CD14-positive monocyte (primary cell): ENCODE measurements at regions not wholly inside any gene's neighbourhood (a gene's known extent, or its start where the extent isn't known, plus 50 kb on each side); places are given as distances from the start of the nearest gene placed in this dataset.

Source experiments
- DNase-seq, 3 donors: peaks; one replicate each; pipeline ENCODE4 v3.0.0-alpha.2; 2011 to 2022
- H2AFZ ChIP-seq: 2 replicates; pipeline ENCODE4 v1.6.0; 2012; ENCODE audit warnings: mild to moderate bottlenecking, low read depth, low read length, inconsistent platforms; ENCODE audit not compliant: insufficient read depth, poor library complexity, severe bottlenecking
- H3K27ac ChIP-seq, 2 donors: 1 replicate in 1 of 2; 2 replicates in 1 of 2; pipeline ENCODE4 v1.5.1; 2012 to 2013; ENCODE audit warnings: low read length in 2 of 2, control low read depth in 1 of 2, inconsistent platforms in 1 of 2, low read depth in 1 of 2, mild to moderate bottlenecking in 1 of 2
- H3K27me3 ChIP-seq, 2 donors: one replicate each; pipeline versions ENCODE4 v1.6.0 to v1.6.1; 2011 to 2013; ENCODE audit warnings: low read length in 2 of 2; ENCODE audit not compliant: control insufficient read depth in 2 of 2, insufficient read depth in 2 of 2
- H3K36me3 ChIP-seq, 2 donors: replicated peaks in 1 of 2; 1 replicate in 1 of 2; 2 replicates in 1 of 2; pipeline versions ENCODE4 v1.5.1 to v1.6.1; 2012 to 2013; ENCODE audit warnings: low read length in 2 of 2, control low read depth in 1 of 2, inconsistent platforms in 1 of 2, mild to moderate bottlenecking in 1 of 2; ENCODE audit not compliant: insufficient read depth in 2 of 2, control insufficient read depth in 1 of 2
- H3K4me1 ChIP-seq, 2 donors: 1 replicate in 1 of 2; 2 replicates in 1 of 2; pipeline versions ENCODE4 v1.5.1 to v1.6.1; 2012 to 2013; ENCODE audit warnings: low read length in 2 of 2, control low read depth in 1 of 2, inconsistent platforms in 1 of 2, mild to moderate bottlenecking in 1 of 2, moderate library complexity in 1 of 2; ENCODE audit not compliant: insufficient read depth in 2 of 2, control insufficient read depth in 1 of 2
- H3K4me2 ChIP-seq: replicated peaks from 2 replicates; pipeline ENCODE3; 2012; ENCODE audit warnings: low read length, moderate library complexity, mild to moderate bottlenecking; ENCODE audit not compliant: poor library complexity, severe bottlenecking; ENCODE audit errors: extremely low read depth
- H3K4me3 ChIP-seq, 3 experiments: fragments of 200-600 bp in 1 of 3; sonication (generic) in 1 of 3; replicated peaks in 1 of 3; 1 replicate in 2 of 3; 2 replicates in 1 of 3; pipeline ENCODE4 v1.5.1; 2011 to 2013; ENCODE audit warnings: low read length in 3 of 3, mild to moderate bottlenecking in 3 of 3, control low read depth in 2 of 3, low read depth in 2 of 3, inconsistent platforms in 1 of 3, moderate library complexity in 1 of 3
- H3K79me2 ChIP-seq: 2 replicates; pipeline ENCODE4 v1.6.0; 2012; ENCODE audit warnings: mild to moderate bottlenecking, control low read depth, inconsistent platforms, low read length, moderate library complexity; ENCODE audit not compliant: insufficient read depth
- H3K9ac ChIP-seq: 2 replicates; pipeline ENCODE4 v1.6.0; 2017; ENCODE audit warnings: low read length, mild to moderate bottlenecking; ENCODE audit not compliant: insufficient read depth, poor library complexity, severe bottlenecking
- H3K9me3 ChIP-seq, 2 donors: replicated peaks in 1 of 2; 1 replicate in 1 of 2; 2 replicates in 1 of 2; pipeline versions ENCODE4 v1.5.1 to v1.6.1; 2012 to 2013; ENCODE audit warnings: low read length in 2 of 2, control low read depth in 1 of 2; ENCODE audit not compliant: control insufficient read depth in 1 of 2, insufficient read depth in 1 of 2
- H4K20me1 ChIP-seq: 2 replicates; pipeline ENCODE4 v1.6.0; 2012; ENCODE audit warnings: mild to moderate bottlenecking, low read length, control low read depth, moderate library complexity; ENCODE audit not compliant: insufficient read depth
- H3K27ac Mint-ChIP-seq, 7 donors: one replicate each; pipeline ENCODE4 v1.8.0; 2020; ENCODE audit warnings: mild to moderate bottlenecking in 7 of 7, mixed read lengths in 7 of 7, moderate library complexity in 6 of 7, inconsistent platforms in 2 of 7
- H3K27me3 Mint-ChIP-seq, 3 donors: one replicate each; pipeline ENCODE4 v1.8.0; 2021 to 2022; ENCODE audit warnings: low read depth in 3 of 3, mild to moderate bottlenecking in 3 of 3, mixed read lengths in 3 of 3, moderate library complexity in 3 of 3, inconsistent platforms in 1 of 3
- H3K36me3 Mint-ChIP-seq, 2 donors: one replicate each; pipeline ENCODE4 v1.8.0; 2020; ENCODE audit warnings: mixed read lengths in 2 of 2, inconsistent platforms in 1 of 2, mild to moderate bottlenecking in 1 of 2
- H3K4me1 Mint-ChIP-seq: one replicate; pipeline ENCODE4 v1.8.0; 2020; ENCODE audit warnings: mild to moderate bottlenecking, mixed read lengths
- H3K4me3 Mint-ChIP-seq, 2 donors: one replicate each; pipeline ENCODE4 v1.8.0; 2020; ENCODE audit warnings: mild to moderate bottlenecking in 2 of 2, mixed read lengths in 2 of 2, moderate library complexity in 1 of 2
- H3K9me3 Mint-ChIP-seq, 7 donors: one replicate each; pipeline ENCODE4 v1.8.0; 2020 to 2022; ENCODE audit warnings: mixed read lengths in 7 of 7, mild to moderate bottlenecking in 6 of 7, moderate library complexity in 6 of 7, inconsistent platforms in 2 of 7
- WGBS: methylation state at CpG from one replicate; pipeline ENCODE4 v1.1.5; 2013; ENCODE audit warnings: missing lambda C conversion rate; ENCODE audit not compliant: insufficient coverage; 5-methylcytosine and 5-hydroxymethylcytosine counted together
- intact Hi-C, 2 donors: fragments of 100-400 bp; cut with micrococcal nuclease; formaldehyde crosslinking; loops; one replicate each; pipeline versions ENCODE4 v1.15.0 to v1.15.1; 2023
- TF ChIP-seq, protein P1 (sequence below): fragments of 200-600 bp; IDR thresholded peaks from one replicate; pipeline ENCODE4 v1.8.0; 2022; ENCODE audit warnings: antibody characterized with exemption, mild to moderate bottlenecking

GRCh38 chr5:144671066-144671465 is 500.4 kb downstream of the KCTD16 start:
- intact Hi-C loops: no loop called here
- Mint-ChIP-seq H3K4me3 (no peak overlapping the region), H3K27me3 (peaks cover 0 to 2% (median 0%) of the 10 kb centered on the region in 3 donors), H3K36me3 (no peaks in the 10 kb centered on the region), H3K4me1 (no peaks in the 10 kb centered on the region), H3K27ac (no peak overlapping the region), H3K9me3 (peaks cover 0 to 12% (median 2%) of the 10 kb centered on the region in 7 donors)
- Histone ChIP-seq H3K79me2 (no peaks in the 10 kb centered on the region), H4K20me1 (no peaks in the 10 kb centered on the region), H3K27me3 (no peaks in the 10 kb centered on the region), H3K27ac (no peak overlapping the region), H3K9ac (no peak overlapping the region), H3K4me3 (no peak overlapping the region), H3K36me3 (no peaks in the 10 kb centered on the region), H2AFZ (no peak overlapping the region), H3K4me1 (no peaks in the 10 kb centered on the region), H3K9me3 (no peaks in the 10 kb centered on the region), H3K4me2 (no peak overlapping the region)
- no peak for DNase-seq
- WGBS: no CpG with 5 or more reads among the region's 1 CpG
- TF ChIP-seq, protein P1, sequence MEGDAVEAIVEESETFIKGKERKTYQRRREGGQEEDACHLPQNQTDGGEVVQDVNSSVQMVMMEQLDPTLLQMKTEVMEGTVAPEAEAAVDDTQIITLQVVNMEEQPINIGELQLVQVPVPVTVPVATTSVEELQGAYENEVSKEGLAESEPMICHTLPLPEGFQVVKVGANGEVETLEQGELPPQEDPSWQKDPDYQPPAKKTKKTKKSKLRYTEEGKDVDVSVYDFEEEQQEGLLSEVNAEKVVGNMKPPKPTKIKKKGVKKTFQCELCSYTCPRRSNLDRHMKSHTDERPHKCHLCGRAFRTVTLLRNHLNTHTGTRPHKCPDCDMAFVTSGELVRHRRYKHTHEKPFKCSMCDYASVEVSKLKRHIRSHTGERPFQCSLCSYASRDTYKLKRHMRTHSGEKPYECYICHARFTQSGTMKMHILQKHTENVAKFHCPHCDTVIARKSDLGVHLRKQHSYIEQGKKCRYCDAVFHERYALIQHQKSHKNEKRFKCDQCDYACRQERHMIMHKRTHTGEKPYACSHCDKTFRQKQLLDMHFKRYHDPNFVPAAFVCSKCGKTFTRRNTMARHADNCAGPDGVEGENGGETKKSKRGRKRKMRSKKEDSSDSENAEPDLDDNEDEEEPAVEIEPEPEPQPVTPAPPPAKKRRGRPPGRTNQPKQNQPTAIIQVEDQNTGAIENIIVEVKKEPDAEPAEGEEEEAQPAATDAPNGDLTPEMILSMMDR: no peak

GRCh38 chr5:144659634-144660227 is 489.1 kb downstream of the KCTD16 start:
- H3K36me3 Mint-ChIP-seq: no peaks in the 10 kb centered on the region
- H3K27me3 Mint-ChIP-seq: no peaks in the 10 kb centered on the region
- H3K27ac Mint-ChIP-seq: no peak overlapping the region
- Histone ChIP-seq H3K36me3 (no peaks in the 10 kb centered on the region), H3K4me1 (no peaks in the 10 kb centered on the region), H3K9ac (no peak overlapping the region), H3K4me3 (no peak overlapping the region), H3K4me2 (no peak overlapping the region), H3K9me3 (peaks cover 0 to 3% of the 10 kb centered on the region in 2 donors), H3K27me3 (no peaks in the 10 kb centered on the region), H2AFZ (no peak overlapping the region), H3K27ac (no peak overlapping the region), H4K20me1 (no peaks in the 10 kb centered on the region), H3K79me2 (no peaks in the 10 kb centered on the region)
- DNase-seq: no peak
- H3K4me3 Mint-ChIP-seq: no peak overlapping the region
- no peaks in the 10 kb centered on the region for H3K4me1 Mint-ChIP-seq
- no CpG with 5 or more reads among the region's 2 CpGs for WGBS
- intact Hi-C loops: no loop called here
- TF ChIP-seq, protein P1: no peak
- H3K9me3 Mint-ChIP-seq: peaks cover 0 to 7% (median 0%) of the 10 kb centered on the region in 7 donors
